Activated CD4-positive, CD25-positive, alpha-beta regulatory T cell (primary cell): ENCODE measurements at regions not wholly inside any gene's neighbourhood (a gene's known extent, or its start where the extent isn't known, plus 50 kb on each side); places are given as distances from the start of the nearest gene placed in this dataset.

Experiments
- DNase-seq, 4 experiments: peaks; one replicate each; lab custom pipeline; 2025; lab: John Stamatoyannopoulos, UW

DNA sequence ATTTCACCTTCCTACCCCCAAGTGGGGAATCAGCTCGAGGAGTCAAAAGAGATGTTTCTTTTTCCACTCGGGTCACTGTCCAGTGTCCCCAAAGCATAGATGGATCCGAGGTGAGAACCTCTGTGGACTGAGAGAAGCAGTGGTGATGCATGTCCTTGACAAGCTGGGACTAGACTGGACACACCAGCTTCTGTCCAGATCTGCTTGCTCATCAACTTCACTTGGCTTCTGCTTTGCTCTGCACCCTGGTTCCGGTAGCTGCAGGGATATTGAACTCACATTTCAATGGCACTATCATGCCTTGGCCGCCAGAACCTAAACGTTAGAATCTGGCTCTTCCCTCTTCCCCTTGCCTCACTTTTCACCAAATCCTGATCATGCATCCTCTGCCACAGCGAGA is 50.3 kb upstream of the CXCL12 start:
- no peak for DNase-seq

DNA sequence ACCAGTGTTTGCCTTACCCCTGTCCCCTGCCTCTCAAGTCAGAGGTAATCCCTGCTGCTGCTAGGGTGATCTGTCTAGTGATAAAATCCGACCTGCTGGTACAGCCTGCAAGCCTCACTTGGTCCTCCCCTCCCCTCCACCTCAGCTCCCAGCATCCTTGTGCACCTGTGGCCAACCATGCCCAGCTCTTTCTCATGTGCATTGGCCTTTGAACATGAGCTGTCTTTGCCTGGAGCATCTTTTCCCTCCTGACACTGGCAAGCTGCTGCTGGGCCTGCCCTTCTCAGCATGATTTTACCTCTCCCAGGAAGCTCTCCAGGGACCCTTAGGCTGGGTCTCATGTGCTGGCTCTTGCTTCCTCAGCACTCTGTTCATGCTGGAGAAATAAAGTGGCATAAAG is 51.3 kb upstream of the CXCL12 start:
- DNase-seq = no peak

DNA sequence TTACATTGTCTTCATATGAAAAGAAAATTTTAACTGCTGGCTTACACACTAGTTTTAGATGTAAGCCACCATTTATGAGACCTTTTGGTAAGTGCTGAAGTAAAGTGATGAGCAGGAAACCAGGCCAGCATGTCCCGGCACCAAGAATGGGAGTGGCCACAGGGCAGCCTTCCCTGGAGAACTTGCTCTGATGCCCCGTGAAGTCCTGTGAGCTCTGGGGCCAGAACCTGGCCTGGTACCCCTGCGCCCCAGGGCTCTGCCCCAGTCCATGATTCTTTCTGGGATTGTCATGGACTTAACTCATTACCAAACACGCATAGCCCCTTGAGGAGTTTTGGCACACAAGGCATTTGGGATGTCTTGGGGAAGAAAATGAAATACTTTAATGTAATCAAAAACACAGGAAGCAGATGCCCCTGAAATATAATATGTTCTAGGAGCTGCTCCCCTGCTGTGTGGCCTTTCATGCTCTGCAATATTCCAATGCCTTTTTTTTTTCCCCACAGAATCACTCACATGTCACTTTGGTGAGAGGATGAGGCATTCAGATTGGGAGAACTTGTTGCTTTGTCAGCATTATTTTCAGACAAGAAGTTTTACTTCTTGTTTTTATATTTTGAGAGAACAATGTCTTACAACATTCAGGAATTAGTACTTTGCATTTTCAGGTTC is 53.1 kb upstream of the CXCL12 start:
- DNase-seq = no peak

DNA sequence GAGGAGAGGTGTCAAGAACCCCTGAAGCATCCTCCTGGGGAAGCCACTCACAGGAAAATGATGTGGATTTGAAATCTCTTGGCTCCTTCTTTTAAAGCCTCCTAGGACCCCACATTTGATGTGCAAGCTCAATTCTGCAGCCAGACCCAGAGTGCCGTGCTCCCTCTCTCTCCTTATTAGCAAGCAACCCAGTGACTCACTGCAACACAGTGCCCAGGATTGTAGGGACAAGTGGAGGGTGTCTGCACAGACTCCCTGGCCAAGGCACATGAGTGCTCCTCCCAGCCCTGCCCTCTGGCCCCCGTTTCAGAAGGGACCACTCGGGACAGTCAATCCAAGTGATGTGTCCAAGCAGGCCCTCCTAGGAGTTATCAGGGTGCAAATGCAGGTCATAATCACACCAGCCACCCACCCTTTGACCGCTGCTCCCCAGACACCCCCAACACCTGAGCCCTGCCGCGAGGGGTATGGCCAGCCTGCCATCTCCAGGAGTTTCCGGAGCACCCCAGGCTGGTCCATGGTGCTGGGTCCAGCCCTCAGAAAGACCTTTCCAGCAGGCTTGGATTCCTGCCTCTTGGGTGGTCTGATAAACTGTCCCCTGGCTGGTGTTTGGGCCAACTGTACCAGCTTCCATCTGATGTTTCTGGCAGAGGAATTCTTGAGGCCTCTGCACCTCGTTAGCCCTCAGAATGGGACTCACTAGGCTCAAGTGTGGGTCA is 54.5 kb upstream of the CXCL12 start:
- no peak for DNase-seq

DNA sequence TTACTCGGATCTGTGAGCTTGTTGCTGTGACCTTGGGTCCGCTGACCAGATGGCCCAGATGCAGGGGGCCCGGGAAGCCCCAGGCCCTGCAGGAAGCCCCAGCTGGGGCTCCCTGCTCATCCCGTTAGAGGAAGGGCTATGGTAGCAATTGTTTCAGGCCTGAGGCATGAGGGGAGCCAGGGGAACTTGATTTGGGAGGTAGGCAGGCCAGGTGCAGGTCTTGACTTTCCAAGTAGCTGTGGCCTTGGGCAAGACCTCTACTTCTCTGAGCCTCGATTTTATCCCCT is 55.0 kb upstream of the CXCL12 start:
- no peak for DNase-seq

DNA sequence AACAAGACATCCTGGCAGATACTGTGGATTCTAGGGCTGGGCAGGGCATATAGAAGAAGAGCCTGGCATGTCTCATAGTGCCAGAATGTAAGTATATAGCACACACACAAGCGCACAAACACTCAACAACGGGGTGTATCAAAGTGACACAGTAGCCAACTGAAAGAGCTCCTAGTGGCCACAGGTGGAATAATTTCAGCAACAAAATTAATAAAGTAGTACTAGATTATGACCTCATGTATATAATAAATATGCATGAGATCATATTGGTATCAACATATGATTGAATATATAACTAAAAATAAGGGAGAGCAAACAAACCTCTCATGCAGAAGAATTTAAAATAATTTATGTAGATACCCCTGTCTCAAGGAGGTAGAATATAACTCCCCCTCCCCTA is 72.4 kb upstream of the CXCL12 start:
- no peak for DNase-seq

DNA sequence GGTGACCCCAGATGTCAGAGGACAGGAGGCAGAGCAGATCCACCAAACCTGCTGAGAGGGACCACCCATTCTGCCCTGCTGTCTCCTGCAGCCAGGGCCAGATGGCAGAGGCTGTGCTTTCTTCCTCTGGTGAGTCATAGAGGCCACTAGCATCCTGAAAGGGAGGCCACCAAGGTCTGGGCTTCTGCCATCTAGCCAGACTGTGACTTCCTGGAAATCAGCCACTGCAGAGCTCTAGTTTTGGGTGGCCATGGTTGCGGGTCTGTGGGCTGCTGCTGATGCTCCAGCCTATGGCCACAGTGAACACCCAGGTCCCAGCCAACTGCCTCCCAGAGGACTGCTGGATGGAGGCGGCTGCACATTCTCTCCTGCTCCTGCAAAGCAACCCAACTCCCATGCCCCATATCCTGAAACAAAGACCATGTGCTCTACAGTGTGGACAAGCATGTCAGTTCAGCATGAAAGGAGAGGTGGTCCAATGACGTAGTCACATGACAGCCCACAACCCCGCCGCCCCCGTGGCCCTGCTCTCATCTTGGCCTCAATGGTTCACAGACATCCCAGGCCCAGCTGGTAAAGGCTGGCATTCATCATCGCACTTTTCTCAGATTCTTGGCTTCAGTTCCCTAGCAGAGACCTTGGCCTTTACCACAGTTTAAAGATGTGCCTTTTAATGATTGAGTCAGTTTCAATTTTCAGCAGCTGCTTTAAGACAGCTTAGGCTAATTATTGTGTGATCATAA is 73.9 kb upstream of the CXCL12 start:
- no peak for DNase-seq

DNA sequence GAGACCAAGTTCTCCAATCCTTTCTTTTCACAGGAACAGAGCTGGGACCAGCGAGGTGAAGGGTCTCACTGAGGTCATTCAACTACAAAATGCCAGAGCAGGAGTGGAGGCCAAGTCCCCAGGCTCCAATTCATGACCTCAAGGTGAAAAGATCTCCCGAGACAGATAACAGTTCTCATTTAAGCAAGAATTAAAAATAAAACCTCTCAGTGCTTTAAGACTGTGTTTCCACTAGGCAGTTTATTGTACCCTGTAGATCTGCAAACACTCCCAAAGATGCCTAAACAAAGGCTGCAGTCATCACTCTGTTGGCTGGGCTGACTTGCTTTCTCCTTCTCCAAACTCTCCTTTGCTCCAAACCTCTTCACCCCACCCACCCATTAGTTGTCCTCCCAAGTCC is 74.8 kb upstream of the CXCL12 start:
- DNase-seq = no peak

DNA sequence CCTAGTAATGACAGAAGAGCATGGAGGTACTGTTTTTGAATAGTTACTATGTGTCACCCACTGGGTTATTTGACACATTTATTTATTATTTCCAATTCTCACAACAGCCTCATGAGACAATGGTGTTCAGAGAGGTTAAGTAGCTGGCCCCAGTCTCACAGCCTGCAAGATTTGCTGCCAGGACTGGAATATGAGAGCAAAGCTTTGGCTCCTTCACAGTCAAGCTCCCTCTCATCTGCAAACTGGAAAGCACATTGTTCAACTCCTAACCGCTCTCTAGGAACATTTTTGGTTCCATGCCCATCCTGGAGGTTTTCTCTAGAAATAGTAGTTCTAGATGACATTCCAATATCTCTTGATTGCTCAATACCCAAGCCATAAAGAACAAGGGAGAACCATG is 75.5 kb upstream of the CXCL12 start:
- DNase-seq = no peak

DNA sequence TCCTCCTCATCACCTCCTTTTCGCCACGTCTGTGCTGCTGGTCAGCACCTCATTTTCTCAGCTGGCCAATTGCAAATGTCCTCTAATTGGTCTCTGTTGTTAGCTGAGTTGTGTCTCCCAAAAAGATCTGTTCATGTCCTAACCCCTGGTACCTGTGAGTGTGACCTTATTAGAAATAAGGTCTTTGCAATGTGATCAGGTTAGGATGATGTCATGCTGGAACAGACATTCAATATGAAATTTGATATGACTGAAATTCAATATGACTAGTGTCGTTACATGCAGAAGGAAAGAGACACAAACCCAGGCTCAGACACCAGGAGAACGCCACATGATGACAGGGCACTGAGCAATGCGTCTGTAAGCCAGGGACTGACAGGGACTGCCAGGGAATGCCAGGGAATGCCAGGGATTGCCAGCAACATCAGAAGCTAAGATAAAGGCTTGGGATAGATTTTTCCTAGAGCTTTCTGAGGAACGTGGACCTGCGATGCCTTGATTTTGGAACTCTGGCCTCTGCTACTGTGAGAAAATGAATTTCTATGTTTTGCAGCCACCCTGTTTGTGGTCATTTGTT is 77.5 kb upstream of the CXCL12 start:
- DNase-seq = no peak

DNA sequence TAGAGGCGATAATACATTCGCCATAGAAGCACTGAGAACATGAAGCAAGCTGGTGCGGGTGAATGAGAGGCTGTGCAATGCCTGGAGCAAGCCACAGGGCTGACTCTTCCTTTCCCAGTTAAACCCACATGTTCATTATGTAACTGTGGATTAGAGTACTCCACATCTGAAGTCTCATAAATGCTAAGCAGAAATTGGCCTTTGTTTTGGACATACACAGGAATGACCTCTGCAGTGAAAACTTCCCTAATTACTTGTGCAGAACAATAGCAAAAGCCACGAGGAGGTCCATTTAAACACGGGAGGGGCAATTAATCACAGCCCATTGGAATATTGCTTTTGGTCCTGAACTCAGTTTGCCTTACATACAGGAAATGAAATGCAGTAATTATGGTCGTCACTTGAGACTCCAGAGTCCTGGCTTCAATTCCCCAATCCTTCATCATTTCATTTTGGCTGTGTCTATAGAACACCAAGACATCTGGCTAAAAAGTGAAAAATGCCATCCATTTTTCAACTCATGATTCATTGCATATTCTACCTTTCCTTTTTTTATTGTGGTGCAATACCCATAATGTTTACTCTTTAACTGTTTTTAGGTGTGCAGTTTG is 78.7 kb upstream of the CXCL12 start:
- no peak for DNase-seq

DNA sequence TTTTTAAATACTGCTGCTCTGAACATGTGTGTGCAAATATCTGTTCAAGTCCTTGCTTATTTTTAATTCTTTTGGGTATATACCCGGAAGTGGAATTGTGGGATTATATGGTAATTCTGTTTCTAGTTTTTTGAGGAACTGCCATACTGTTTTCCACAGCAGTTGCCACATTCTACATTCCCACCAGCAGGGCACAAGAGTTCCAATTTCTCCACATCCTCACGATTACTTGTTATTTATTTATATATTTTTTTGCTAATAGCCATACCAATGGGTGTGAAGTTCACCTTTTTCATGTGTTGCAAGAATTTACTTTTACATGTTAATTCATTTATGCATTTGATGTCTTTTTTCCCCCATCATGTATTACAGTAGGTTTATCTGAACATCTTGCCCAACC is 79.6 kb upstream of the CXCL12 start:
- DNase-seq = no peak

DNA sequence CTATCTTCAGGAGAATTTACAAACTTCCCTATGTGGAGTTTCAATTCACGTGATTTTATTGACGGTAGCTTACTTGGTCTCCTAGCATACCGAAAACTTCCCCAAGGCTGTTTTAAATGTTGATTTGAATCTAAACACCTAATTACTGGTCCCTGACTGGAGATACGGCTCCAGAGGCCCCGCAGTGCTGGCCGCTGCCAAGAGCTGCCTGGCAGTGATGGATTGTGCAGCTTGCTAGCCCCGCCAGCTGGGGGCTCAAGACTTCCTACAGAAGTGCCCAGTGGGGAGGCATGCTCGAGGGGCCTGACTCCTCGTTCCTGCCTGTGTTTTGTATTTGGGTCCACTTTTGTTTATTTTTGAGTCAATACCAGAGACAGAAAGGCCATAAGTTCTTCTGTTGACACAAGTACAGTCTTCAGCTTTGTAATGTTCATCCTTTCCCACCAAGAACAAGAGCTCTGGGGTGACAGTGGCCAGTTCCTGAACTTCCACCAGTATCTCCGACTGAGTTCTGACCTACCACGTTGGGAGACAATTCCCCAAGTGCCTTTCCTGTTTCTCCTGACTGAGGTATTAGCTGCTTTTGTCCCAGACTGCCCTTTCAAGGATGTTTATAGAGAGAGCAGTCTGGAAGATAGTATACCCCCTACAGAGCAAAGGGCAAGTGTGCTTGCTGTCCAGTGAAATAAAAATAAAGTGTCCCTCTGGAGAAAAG is 80.7 kb upstream of the CXCL12 start:
- DNase-seq = no peak

DNA sequence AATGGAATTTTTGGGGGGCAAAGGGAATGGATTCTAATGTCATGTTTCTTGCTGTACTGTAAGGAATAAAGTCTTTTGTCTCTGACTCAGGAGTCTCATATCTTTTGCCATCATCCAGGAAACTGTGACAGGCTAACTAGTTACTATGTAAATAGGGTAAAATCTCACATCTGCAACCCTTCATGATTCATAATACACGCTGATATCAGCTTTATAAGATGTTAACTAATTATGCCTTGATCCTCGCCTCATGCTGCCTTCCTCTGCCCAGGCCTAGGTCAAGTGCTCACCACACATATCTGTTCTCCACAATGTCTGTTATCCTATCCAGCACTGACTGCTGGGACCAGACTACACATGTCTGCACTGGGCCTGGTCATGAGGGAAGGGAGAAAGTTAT is 81.3 kb upstream of the CXCL12 start:
- no peak for DNase-seq

DNA sequence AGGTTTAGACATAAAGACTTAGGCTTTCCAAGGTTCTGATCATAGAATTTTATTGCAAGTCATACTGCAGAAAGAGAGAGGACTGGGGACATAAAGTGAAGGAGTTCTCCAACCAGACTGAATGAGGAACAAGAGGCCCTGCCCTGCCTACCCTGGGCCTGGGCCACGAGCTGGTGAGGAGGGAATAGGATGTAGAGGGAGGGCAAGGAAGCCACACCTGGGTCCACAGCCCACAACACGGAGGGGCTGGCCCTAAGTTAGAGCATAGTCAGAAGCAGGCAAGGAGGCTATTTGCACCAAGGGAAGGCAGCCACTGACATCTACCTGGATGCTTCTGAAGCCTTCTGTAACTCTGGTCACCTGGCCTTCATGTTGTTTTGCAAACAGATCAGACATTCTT is 82.2 kb upstream of the CXCL12 start:
- DNase-seq = no peak

DNA sequence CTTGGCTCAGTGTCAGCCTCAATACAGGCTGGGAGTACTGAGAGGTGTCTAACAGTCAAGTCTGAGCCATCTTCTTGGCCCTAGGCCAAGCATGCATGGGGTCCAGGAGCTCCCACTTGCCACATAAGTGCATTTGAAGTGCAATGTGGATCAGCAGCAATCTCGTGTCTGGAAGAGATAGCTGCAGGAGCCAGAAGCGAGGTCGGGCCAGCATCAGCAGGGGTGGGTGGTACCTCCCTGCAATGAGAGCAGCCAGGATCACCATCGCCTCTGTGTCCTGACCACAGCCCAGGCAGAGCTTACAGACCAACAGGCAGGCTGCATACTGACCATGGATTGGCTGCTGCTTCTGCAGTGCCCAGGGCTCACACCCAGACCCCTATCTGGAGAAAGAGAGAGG is 83.0 kb upstream of the CXCL12 start:
- no peak for DNase-seq

DNA sequence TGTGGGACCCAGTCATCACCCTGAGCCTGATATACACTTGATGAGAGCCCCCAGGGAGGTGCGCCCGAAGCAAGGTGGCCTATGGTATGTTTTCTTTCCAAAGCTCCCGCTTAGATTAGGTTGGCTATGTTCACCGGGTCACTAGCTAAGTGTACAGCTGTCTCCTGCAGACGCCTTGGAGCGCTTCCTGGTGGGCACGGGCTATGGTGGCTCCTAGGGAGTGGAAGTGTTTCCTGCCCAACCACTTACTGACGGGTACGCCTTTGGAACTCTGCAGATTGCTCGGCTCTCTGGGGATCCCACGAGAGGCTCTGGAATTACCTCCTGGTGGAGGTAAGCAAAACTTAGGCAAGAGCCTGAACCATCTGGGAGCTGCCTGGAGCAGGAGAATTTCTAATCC is 83.6 kb upstream of the CXCL12 start:
- DNase-seq = no peak

DNA sequence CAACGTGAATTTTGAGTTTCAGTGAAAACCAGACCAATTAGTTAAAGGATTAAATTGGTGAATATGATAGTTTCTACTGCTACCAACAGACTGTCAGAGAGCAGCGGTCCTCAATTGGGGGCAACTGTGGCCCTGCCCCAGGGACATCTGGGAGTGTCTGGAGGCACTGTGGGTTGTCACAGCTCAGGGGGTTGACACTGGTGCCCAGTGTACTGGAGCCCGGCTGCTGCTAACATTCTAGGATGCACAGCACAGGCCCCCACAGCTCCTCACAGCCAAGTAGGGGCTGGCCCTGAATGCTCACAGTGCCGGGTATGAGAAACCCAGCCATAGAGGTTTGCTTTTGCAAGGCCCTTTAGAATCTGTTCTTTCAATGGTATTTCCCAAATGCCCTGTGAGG is 84.1 kb upstream of the CXCL12 start:
- no peak for DNase-seq

DNA sequence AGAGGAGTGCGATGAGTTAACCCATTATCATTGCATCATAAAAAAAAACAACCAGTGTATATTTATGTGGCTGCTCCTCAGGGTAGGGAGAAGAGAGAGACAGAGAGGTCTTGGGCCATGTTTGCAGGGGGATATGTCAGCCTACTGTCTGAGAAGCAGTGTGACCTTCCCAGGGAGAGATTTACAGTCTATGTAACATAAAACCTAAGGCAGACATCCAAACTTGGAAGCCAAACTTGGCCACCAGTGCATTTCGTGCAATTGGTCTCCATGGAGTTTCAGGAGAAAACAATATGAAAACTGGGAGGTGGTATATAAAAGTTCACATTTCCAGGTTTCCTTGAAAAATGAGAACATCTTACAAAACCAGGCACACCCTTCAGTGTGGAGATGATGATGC is 85.9 kb upstream of the CXCL12 start:
- DNase-seq = no peak

DNA sequence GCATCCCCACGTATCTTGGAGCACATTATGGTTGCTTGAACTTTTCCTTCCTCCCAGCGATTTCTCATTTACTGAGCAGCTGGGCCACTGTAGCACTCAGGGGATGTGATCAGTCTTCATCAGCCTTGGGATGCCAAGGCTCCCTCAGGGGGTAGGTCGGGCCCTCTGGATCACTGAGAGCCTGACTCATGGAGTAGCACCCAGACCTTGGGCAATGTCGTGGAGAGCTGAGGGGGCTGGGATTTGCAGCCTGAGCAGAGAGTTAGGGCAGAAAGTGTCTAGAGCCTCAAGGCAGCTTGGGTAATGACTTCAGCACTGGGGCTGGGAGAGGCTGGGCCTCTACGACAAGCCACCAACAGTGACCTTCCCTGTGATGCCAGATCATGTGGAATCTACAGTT is 86.5 kb upstream of the CXCL12 start:
- no peak for DNase-seq

DNA sequence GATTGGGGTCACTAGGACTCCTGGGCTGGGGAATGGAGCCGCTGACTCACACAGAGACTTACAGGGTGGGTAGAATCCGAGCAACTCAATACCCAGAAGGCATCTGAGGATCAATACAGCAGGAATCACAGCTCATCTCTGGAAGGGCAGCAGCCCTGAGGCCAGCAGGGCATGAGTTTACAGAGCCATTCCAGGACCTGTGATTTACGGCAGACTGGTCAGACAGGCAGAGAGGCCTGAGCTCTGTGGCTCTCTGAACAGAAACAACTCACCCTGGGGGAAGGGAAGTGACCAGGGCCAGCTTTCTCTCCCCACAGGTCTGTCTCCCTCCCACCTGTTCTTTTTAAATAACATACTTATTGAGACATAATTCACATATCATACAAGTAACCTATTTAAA is 88.2 kb upstream of the CXCL12 start:
- no peak for DNase-seq

DNA sequence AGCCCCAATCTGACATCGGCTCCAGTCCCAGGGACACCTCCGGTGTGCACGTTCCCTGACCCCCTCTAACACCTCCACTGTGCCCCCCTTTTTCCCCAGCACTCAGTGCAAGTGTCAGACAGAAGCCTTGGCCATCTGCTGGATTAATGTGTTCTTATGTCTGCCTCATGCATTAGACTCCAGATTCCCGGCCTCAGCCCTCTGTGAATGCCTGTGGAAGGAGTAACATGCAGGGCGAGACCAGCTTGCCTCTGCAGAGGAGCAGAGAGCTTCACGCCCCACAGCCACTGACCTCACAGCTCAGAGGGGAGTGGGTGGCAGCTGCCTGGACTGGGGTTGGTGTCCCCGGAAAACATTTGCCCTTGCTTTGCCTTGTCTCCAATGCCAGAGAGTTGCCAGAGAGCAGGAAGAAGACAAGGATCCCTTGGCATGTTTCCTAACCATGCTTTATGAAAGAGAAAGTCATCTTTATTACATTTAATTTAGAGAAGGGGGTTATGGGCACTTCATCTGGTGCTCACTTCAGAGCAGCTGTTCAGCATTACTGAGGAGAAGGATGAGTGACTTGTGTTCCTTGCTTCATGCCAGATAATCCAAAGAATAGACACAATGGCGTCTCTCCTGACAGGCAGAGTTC is 91.6 kb upstream of the CXCL12 start:
- DNase-seq = no peak
